ENCODE measurements at regions not wholly inside any gene's neighbourhood (a gene's known extent, or its start where the extent isn't known, plus 50 kb on each side); places are given as distances from the start of the nearest gene placed in this dataset.

DNA sequence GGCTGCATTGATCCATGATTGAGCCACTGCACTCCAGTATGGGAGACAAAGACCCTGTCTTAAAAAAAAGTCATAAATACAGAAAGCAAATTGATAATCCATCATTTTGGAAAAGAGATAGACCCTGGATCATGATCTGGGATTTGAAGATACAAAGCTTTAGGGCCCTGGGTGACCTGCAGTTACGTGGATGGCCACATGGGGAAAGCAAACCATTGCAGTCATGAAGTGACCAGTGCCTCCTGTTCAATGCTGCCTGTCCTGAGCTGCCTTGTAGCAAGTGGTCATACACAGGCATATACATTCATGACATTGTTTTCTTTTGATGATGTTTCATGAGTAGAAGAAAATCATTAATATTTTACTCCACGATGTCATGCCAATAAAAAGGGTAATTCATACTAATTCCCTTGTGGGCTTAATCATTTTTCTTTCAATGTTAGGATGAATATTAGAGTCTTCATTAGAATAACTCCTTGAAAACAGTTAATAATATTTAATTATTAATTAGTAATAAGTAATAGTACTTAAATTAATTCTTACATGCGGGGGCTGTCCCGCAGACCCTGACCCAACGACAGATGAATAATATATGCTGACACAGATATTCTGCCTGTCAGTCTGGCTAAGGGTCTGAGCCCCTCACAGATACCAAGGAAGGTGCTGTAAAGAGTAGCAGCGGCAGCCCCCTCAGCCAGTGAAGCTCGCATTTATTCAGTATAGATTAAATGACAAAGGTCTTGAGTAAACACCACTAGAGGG is 109.0 kb upstream of the UNC13C start:
- no peak overlapping the region for H2AFZ ChIP-seq (ENCODE audit: low read depth, low read length)
- no peak for FAIRE-seq
- no peaks in the 10 kb centered on the region for H3K9me3 ChIP-seq (replicated peaks; ENCODE audit: control insufficient read depth, insufficient read depth, low read length)
- no peaks in the 10 kb centered on the region for H3K4me1 ChIP-seq (ENCODE audit: control insufficient read depth, extremely low read depth, insufficient read depth, low read length)
- POLR2A ChIA-PET = no interaction called here
- H3K4me3 ChIP-seq (replicated peaks in 1 of 3; ENCODE audit: insufficient read depth in 1 of 3, low read depth in 1 of 3, low read length in 3 of 3) = no peak overlapping the region
- no peak for TF ChIP-seq MYC (IDR thresholded peaks at IDR 0.05; ENCODE audit: low read depth, low read length)
- TF ChIP-seq GATA2 (IDR thresholded peaks at IDR 0.05; ENCODE audit: insufficient read depth, insufficient read length, low read depth, low read length) = no peak
- TF ChIP-seq JUN (IDR thresholded peaks at IDR 0.05; ENCODE audit: borderline replicate concordance, insufficient read depth, insufficient read length, low read depth) = no peak
- TF ChIP-seq MAX (IDR thresholded peaks at IDR 0.05; ENCODE audit: insufficient read depth, insufficient read length) = no peak
- TF ChIP-seq, protein P1, sequence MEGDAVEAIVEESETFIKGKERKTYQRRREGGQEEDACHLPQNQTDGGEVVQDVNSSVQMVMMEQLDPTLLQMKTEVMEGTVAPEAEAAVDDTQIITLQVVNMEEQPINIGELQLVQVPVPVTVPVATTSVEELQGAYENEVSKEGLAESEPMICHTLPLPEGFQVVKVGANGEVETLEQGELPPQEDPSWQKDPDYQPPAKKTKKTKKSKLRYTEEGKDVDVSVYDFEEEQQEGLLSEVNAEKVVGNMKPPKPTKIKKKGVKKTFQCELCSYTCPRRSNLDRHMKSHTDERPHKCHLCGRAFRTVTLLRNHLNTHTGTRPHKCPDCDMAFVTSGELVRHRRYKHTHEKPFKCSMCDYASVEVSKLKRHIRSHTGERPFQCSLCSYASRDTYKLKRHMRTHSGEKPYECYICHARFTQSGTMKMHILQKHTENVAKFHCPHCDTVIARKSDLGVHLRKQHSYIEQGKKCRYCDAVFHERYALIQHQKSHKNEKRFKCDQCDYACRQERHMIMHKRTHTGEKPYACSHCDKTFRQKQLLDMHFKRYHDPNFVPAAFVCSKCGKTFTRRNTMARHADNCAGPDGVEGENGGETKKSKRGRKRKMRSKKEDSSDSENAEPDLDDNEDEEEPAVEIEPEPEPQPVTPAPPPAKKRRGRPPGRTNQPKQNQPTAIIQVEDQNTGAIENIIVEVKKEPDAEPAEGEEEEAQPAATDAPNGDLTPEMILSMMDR (IDR thresholded peaks at IDR 0.05; ENCODE audit: extremely low read depth in 1 of 2, insufficient read depth in 1 of 2, low read depth in 1 of 2, low read length in 2 of 2) = no peak
- TF ChIP-seq EZH2 (IDR thresholded peaks at IDR 0.05; ENCODE audit: borderline replicate concordance, low read depth, low read length, severe bottlenecking) = no peak
- TF ChIP-seq FOS (IDR thresholded peaks at IDR 0.05; ENCODE audit: borderline replicate concordance, insufficient read depth, low read length) = no peak
- TF ChIP-seq POLR2A (IDR thresholded peaks at IDR 0.05; ENCODE audit: low read depth, low read length) = no peak
- TF ChIP-seq POLR2AphosphoS5 (IDR thresholded peaks at IDR 0.05; ENCODE audit: insufficient read depth, low read depth, low read length) = no peak
- no peaks in the 10 kb centered on the region for H4K20me1 ChIP-seq (replicated peaks; ENCODE audit: control insufficient read depth, extremely low read depth, insufficient read depth, low read length)
- dilution Hi-C loops (cut with MboI; ENCODE audit: extremely low pct_ligation_motif_present, low sequenced_read_pairs) = no loop called here
- H3K4me2 ChIP-seq (ENCODE audit: insufficient read depth, low read length) = no peak overlapping the region
- no peaks in the 10 kb centered on the region for H3K9me1 ChIP-seq (replicated peaks; ENCODE audit: control insufficient read depth, extremely low read depth, insufficient read depth, low read length)
- no TSS peak for BruUV-seq (replicated peaks)
- no peaks in the 10 kb centered on the region for H3K79me2 ChIP-seq (ENCODE audit: control insufficient read depth, insufficient read depth, low read length)
- no peak overlapping the region for H3K9ac ChIP-seq (replicated peaks; ENCODE audit: extremely low read depth, insufficient read depth, low read length)
- CTCF ChIA-PET = no interaction called here
- H3K27ac ChIP-seq (ENCODE audit: insufficient read depth, low read depth, low read length) = no peak overlapping the region
- intact Hi-C loops (cut with micrococcal nuclease) = no loop called here
- DNase-seq (ENCODE audit: low read depth, low spot score) = no peak
- H3K36me3 ChIP-seq (ENCODE audit: control insufficient read depth in 2 of 2, extremely low read depth in 1 of 2, insufficient read depth in 2 of 2, low read length in 2 of 2) = no peaks in the 10 kb centered on the region
- no peaks in the 10 kb centered on the region for H3K27me3 ChIP-seq (ENCODE audit: control insufficient read depth in 2 of 2, insufficient read depth in 2 of 2, low read length in 2 of 2)
